Trophoblast cell (in vitro differentiated cells and primary cell): ENCODE measurements at regions not wholly inside any gene's neighbourhood (a gene's known extent, or its start where the extent isn't known, plus 50 kb on each side); places are given as distances from the start of the nearest gene placed in this dataset.

Experiments used
- DNase-seq, 2 donors: peaks; one replicate each; pipeline ENCODE4 v3.0.0-alpha.2; 2016
- H2AFZ ChIP-seq: 2 replicates; pipeline ENCODE4 v1.6.1; 2013; ENCODE audit warnings: low read length, moderate library complexity, mild to moderate bottlenecking; ENCODE audit not compliant: insufficient read depth, poor library complexity
- H2AK5ac ChIP-seq: 2 replicates; pipeline ENCODE4 v1.6.1; 2013; ENCODE audit warnings: mild to moderate bottlenecking, low read length
- H2BK120ac ChIP-seq: 2 replicates; pipeline ENCODE4 v1.6.1; 2013; ENCODE audit warnings: low read length, mild to moderate bottlenecking, moderate library complexity; ENCODE audit not compliant: insufficient read depth, poor library complexity
- H2BK12ac ChIP-seq: 2 replicates; pipeline ENCODE4 v1.6.1; 2013; ENCODE audit warnings: mild to moderate bottlenecking, low read length, moderate library complexity
- H2BK5ac ChIP-seq: 2 replicates; pipeline ENCODE4 v1.6.1; 2013; ENCODE audit warnings: low read length, low read depth, moderate library complexity, mild to moderate bottlenecking; ENCODE audit not compliant: poor library complexity
- H3K14ac ChIP-seq: 2 replicates; pipeline ENCODE4 v1.6.1; 2013; ENCODE audit warnings: mild to moderate bottlenecking, low read length
- H3K18ac ChIP-seq: 2 replicates; pipeline ENCODE4 v1.6.1; 2013; ENCODE audit warnings: mild to moderate bottlenecking, low read length
- H3K23ac ChIP-seq: 2 replicates; pipeline ENCODE4 v1.6.1; 2013; ENCODE audit warnings: low read length
- H3K27ac ChIP-seq: 2 replicates; pipeline ENCODE4 v1.5.1; 2013; ENCODE audit warnings: low read depth, mild to moderate bottlenecking, inconsistent platforms, low read length, moderate library complexity
- H3K27me3 ChIP-seq: 2 replicates; pipeline ENCODE4 v1.6.1; 2013; ENCODE audit warnings: inconsistent platforms, mild to moderate bottlenecking, low read length, moderate library complexity; ENCODE audit not compliant: insufficient read depth
- H3K36me3 ChIP-seq, 2 experiments: 1 replicate in 1 of 2; 2 replicates in 1 of 2; pipeline ENCODE4 v1.6.1; 2013; ENCODE audit warnings: low read length in 2 of 2, mild to moderate bottlenecking in 2 of 2, moderate library complexity in 1 of 2; ENCODE audit not compliant: insufficient read depth in 2 of 2, control insufficient read depth in 1 of 2
- H3K4ac ChIP-seq: 2 replicates; pipeline ENCODE4 v1.6.1; 2013; ENCODE audit warnings: low read depth, mild to moderate bottlenecking, low read length, moderate library complexity
- H3K4me1 ChIP-seq, 2 experiments: 1 replicate in 1 of 2; 2 replicates in 1 of 2; pipeline ENCODE4 v1.6.1; 2013; ENCODE audit warnings: low read length in 2 of 2, mild to moderate bottlenecking in 2 of 2, moderate library complexity in 1 of 2; ENCODE audit not compliant: insufficient read depth in 2 of 2, control insufficient read depth in 1 of 2
- H3K4me2 ChIP-seq: 2 replicates; pipeline ENCODE4 v1.6.1; 2013; ENCODE audit warnings: inconsistent platforms, mild to moderate bottlenecking, low read length, moderate library complexity
- H3K4me3 ChIP-seq: 2 replicates; pipeline ENCODE4 v1.5.1; 2013; ENCODE audit warnings: mild to moderate bottlenecking, low read depth, low read length, inconsistent platforms
- H3K79me1 ChIP-seq: one replicate; pipeline ENCODE4 v1.6.1; 2013; ENCODE audit warnings: low read length
- H3K79me2 ChIP-seq: 2 replicates; pipeline ENCODE4 v1.6.1; 2013; ENCODE audit warnings: low read length, mild to moderate bottlenecking; ENCODE audit not compliant: control insufficient read depth, insufficient read depth, poor library complexity
- H3K9ac ChIP-seq: 2 replicates; pipeline ENCODE4 v1.6.1; 2013; ENCODE audit warnings: mild to moderate bottlenecking, low read length
- H3K9me3 ChIP-seq: 2 replicates; pipeline ENCODE4 v1.6.1; 2013; ENCODE audit warnings: low read depth, mild to moderate bottlenecking, control low read depth, inconsistent platforms, low read length; ENCODE audit not compliant: insufficient read depth
- H4K12ac ChIP-seq: 2 replicates; pipeline ENCODE4 v1.6.1; 2013; ENCODE audit warnings: low read depth, mild to moderate bottlenecking, low read length, moderate library complexity
- H4K8ac ChIP-seq: 2 replicates; pipeline ENCODE4 v1.6.1; 2013; ENCODE audit warnings: low read depth, mild to moderate bottlenecking, low read length, moderate library complexity
- H4K91ac ChIP-seq: one replicate; pipeline ENCODE4 v1.6.1; 2013; ENCODE audit warnings: low read depth, mild to moderate bottlenecking, low read length, moderate library complexity
- WGBS: extraction: QIAGEN DNeasy Blood & Tissue Kit; methylation state at CpG from one replicate; pipeline ENCODE4 v1.1.7; 2013; ENCODE audit warnings: missing lambda C conversion rate; ENCODE audit not compliant: insufficient read length, insufficient coverage; ENCODE audit errors: extremely low coverage; 5-methylcytosine and 5-hydroxymethylcytosine counted together

DNA sequence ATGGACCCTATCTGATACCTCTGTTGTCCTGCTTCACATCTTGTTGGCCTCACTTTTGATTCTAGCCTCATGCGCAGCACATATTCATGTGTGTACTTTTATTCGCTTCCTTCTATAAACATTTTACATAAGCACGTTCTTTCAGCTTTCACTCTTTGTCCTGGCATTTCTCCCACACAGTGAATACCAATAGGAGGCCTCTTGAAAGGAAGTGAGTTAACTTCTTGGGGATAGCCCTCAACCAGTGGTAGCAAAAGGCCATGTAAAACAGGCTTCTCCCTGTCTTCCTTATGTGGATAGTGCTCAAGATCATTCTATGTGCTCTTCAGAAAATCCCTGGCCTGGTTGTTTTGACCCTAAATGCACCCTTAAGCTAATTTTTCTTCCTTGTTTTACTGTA is 633.9 kb upstream of the MBL2 start:
- Histone ChIP-seq H2AFZ (no peak overlapping the region), H2BK120ac (no peak overlapping the region), H4K91ac (no peak overlapping the region), H2AK5ac (no peak overlapping the region), H3K9ac (no peak overlapping the region), H3K4me2 (no peak overlapping the region), H4K8ac (no peak overlapping the region), H3K14ac (no peak overlapping the region), H3K27me3 (no peaks in the 10 kb centered on the region), H3K27ac (no peak overlapping the region), H3K18ac (no peak overlapping the region), H3K9me3 (no peaks in the 10 kb centered on the region), H2BK5ac (no peak overlapping the region), H3K79me2 (no peaks in the 10 kb centered on the region), H3K4me3 (no peak overlapping the region), H4K12ac (no peak overlapping the region), H3K4ac (no peak overlapping the region), H3K79me1 (no peaks in the 10 kb centered on the region), H3K4me1 (peaks cover 0 to 2% of the 10 kb centered on the region in 2 experiments), H2BK12ac (no peak overlapping the region), H3K36me3 (no peaks in the 10 kb centered on the region), H3K23ac (no peak overlapping the region)
- no CpG with 5 or more reads among the region's 3 CpGs for WGBS
- no peak for DNase-seq

DNA sequence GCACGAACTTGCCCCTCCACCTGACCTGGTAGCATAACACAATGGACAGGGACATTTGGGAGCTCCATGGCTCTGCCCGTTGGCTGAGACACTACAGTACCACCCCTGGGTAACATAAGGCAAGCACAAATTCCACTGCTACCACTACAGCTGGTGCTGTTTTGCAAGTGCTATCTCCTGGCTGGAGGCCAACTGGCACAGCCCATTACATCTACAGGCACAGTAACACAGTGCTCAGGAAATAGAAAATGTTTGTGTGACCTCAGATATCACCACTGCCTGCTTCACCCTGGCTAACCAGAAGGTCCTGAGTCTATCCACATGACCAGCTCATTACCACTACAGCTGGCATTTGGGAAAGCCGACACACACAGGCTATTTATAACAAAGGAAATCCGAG is 631.1 kb upstream of the MBL2 start:
- peaks cover 0 to 2% of the 10 kb centered on the region in 2 experiments for H3K4me1 ChIP-seq
- no peak overlapping the region for H4K91ac ChIP-seq
- no peaks in the 10 kb centered on the region for H3K36me3 ChIP-seq
- no peaks in the 10 kb centered on the region for H3K9me3 ChIP-seq
- H4K8ac ChIP-seq, result no peak overlapping the region
- no peak overlapping the region for H2AK5ac ChIP-seq
- no peaks in the 10 kb centered on the region for H3K79me2 ChIP-seq
- H3K23ac ChIP-seq, result no peak overlapping the region
- H3K4ac ChIP-seq, result no peak overlapping the region
- no peak overlapping the region for H3K9ac ChIP-seq
- no peak overlapping the region for H2BK120ac ChIP-seq
- H3K18ac ChIP-seq, result no peak overlapping the region
- no peak overlapping the region for H3K4me2 ChIP-seq
- H3K4me3 ChIP-seq, result no peak overlapping the region
- H3K14ac ChIP-seq, result no peak overlapping the region
- no peak overlapping the region for H2AFZ ChIP-seq
- H2BK12ac ChIP-seq, result no peak overlapping the region
- H3K79me1 ChIP-seq, result no peaks in the 10 kb centered on the region
- H2BK5ac ChIP-seq, result no peak overlapping the region
- no CpG with 5 or more reads among the region's 4 CpGs for WGBS
- H3K27ac ChIP-seq, result no peak overlapping the region
- H4K12ac ChIP-seq, result no peak overlapping the region
- DNase-seq, result no peak
- H3K27me3 ChIP-seq, result no peaks in the 10 kb centered on the region

DNA sequence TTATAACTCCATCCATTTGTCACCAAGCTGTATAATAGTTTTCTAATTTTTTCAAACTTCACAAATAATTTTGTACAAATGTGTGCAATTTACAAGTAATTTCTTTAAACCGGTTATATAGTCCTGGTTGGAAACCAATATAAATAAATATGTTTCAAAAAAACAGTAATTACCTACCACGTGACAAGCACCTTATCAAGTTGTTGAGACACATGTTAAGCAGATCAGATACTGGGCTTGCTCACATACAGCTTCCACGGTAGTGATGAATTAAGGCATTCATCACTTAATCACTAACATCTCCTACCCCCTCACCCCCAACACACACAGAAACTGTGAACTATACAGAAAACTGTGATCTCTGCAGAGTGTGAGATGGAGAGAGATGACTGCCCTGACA is 630.0 kb upstream of the MBL2 start:
- Histone ChIP-seq H4K12ac (no peak overlapping the region), H4K8ac (no peak overlapping the region), H2BK5ac (no peak overlapping the region), H3K9me3 (no peaks in the 10 kb centered on the region), H4K91ac (no peak overlapping the region), H3K14ac (no peak overlapping the region), H2AFZ (no peak overlapping the region), H3K36me3 (no peaks in the 10 kb centered on the region), H3K79me1 (no peaks in the 10 kb centered on the region), H3K4me2 (no peak overlapping the region), H3K27ac (no peak overlapping the region), H3K4me1 (peaks cover 0 to 2% of the 10 kb centered on the region in 2 experiments), H3K79me2 (no peaks in the 10 kb centered on the region), H3K27me3 (no peaks in the 10 kb centered on the region), H2BK12ac (no peak overlapping the region), H2AK5ac (no peak overlapping the region), H3K23ac (no peak overlapping the region), H3K4me3 (no peak overlapping the region), H2BK120ac (no peak overlapping the region), H3K18ac (no peak overlapping the region), H3K9ac (no peak overlapping the region), H3K4ac (no peak overlapping the region)
- no CpG with 5 or more reads among the region's 3 CpGs for WGBS
- DNase-seq, result no peak

DNA sequence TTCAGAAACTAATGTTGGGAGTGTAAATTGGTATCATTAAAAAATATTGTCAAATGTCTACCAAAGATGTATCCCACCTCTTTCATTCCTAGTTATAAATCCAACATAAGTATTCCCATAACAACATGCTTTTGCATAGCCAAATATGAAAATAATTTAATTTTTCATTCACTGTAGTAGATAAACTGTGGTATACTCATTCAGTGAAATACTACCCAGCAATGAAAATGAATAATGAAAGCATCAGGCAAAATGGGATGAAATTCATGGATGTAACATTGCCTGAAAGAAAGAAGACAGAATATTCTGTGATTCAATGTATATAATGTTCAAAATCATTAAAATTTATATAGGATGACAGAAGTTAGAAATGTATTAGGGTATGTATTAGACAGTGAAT is 629.0 kb upstream of the MBL2 start:
- peaks cover 0 to 2% of the 10 kb centered on the region in 2 experiments for H3K4me1 ChIP-seq
- no peak for DNase-seq
- H4K8ac ChIP-seq, result no peak overlapping the region
- no peak overlapping the region for H2BK5ac ChIP-seq
- H4K12ac ChIP-seq, result no peak overlapping the region
- H2AFZ ChIP-seq, result no peak overlapping the region
- no peak overlapping the region for H2AK5ac ChIP-seq
- no peak overlapping the region for H3K9ac ChIP-seq
- H3K4ac ChIP-seq, result no peak overlapping the region
- H3K27ac ChIP-seq, result no peak overlapping the region
- no peak overlapping the region for H3K4me2 ChIP-seq
- no peaks in the 10 kb centered on the region for H3K79me2 ChIP-seq
- no peaks in the 10 kb centered on the region for H3K36me3 ChIP-seq
- no peaks in the 10 kb centered on the region for H3K79me1 ChIP-seq
- H4K91ac ChIP-seq, result no peak overlapping the region
- H3K14ac ChIP-seq, result no peak overlapping the region
- no peak overlapping the region for H2BK120ac ChIP-seq
- no peak overlapping the region for H3K18ac ChIP-seq
- H3K4me3 ChIP-seq, result no peak overlapping the region
- no peak overlapping the region for H3K23ac ChIP-seq
- H3K9me3 ChIP-seq, result no peaks in the 10 kb centered on the region
- H2BK12ac ChIP-seq, result no peak overlapping the region
- no peaks in the 10 kb centered on the region for H3K27me3 ChIP-seq
